GM21526 (cell line): ENCODE measurements at regions not wholly inside any gene's neighbourhood (a gene's known extent, or its start where the extent isn't known, plus 50 kb on each side); places are given as distances from the start of the nearest gene placed in this dataset.

Experiments used
- ATAC-seq: cut with Tn5 transposase; IDR thresholded peaks from one replicate; pipeline ENCODE4 v1.9.1; 2021; ENCODE audit warnings: moderate library complexity; ENCODE audit not compliant: unreplicated experiment, low FRiP score

GRCh38 chr2:223542501-223542900 lies 59.7 kb downstream of the SCG2 start:
- no peak for ATAC-seq

- ATAC-seq, result no peak
Measured at GRCh38 chr2:223545406-223545805, 56.8 kb downstream of the SCG2 start.

- no peak for ATAC-seq
Measured at GRCh38 chr2:223545830-223546229, 56.3 kb downstream of the SCG2 start.
